GM20000 (cell line): ENCODE measurements at regions not wholly inside any gene's neighbourhood (a gene's known extent, or its start where the extent isn't known, plus 50 kb on each side); places are given as distances from the start of the nearest gene placed in this dataset.
"Not testable (repeated sequence)": the region's sequence is repeated elsewhere in the genome, so short reads cannot be mapped to it uniquely, and the experiment has no call there.

Experiments
- DNase-seq: peaks from one replicate; pipeline ENCODE4 v3.0.0; 2012; ENCODE audit warnings: low spot score
- TF ChIP-seq, protein P1 (sequence below): IDR thresholded peaks from 2 replicates; pipeline ENCODE4 v1.5.1; 2012; ENCODE audit warnings: mild to moderate bottlenecking, control low read depth; ENCODE audit errors: extremely low read depth, missing control alignments

DNA sequence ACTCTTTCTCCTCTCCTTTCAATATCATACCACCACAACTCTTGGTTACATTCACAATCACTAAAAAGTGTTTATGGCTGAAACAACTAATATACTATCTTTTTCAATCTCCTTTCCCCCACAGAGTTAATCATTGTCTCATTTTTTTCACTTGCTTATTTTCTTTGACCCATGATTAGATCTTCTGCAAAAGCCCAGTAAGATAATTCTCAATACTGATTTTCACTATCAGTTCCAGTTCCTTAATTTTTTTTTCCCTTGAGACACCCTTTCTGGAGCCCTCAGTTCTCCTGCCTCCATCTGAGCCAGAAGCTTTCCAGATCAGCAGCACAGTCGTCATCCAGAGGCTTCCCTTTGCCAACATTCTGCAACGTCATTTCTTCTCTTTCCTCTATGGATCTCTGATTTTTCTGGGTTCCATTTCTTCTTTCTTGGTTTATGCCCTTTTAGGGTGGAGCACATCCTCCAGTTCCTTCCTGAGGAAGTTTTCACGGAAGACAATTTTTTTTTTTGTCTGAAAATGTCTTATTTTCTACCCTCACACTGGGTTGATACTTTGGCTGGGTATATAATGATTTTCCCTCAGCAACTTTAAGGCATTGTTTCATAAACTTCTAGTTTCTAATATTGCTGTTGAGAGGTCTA is 88.7 kb upstream of the C15orf39 start:
- DNase-seq: peak; percentile 82
- TF ChIP-seq, protein P1, sequence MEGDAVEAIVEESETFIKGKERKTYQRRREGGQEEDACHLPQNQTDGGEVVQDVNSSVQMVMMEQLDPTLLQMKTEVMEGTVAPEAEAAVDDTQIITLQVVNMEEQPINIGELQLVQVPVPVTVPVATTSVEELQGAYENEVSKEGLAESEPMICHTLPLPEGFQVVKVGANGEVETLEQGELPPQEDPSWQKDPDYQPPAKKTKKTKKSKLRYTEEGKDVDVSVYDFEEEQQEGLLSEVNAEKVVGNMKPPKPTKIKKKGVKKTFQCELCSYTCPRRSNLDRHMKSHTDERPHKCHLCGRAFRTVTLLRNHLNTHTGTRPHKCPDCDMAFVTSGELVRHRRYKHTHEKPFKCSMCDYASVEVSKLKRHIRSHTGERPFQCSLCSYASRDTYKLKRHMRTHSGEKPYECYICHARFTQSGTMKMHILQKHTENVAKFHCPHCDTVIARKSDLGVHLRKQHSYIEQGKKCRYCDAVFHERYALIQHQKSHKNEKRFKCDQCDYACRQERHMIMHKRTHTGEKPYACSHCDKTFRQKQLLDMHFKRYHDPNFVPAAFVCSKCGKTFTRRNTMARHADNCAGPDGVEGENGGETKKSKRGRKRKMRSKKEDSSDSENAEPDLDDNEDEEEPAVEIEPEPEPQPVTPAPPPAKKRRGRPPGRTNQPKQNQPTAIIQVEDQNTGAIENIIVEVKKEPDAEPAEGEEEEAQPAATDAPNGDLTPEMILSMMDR: no peak

DNA sequence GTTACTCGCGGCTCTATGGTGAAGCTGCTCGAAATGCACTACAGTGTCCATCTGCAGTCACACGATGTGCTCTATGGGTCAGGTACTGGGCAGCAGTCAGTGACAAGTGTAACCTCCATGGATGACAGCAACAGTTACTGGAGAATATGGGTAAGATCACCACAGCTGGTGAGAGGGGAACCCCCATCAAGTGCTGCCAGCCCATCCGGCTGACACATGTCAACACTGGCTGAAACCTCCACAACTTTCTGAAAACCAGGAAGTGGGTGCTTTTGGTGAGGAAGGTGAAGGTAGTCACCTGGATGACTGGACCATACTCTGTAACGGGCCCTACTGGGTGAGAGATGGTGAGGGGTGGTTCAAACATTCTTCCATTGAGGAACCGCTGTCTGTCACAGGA is 87.4 kb upstream of the C15orf39 start:
- no peak for DNase-seq
- TF ChIP-seq, protein P1: no peak

DNA sequence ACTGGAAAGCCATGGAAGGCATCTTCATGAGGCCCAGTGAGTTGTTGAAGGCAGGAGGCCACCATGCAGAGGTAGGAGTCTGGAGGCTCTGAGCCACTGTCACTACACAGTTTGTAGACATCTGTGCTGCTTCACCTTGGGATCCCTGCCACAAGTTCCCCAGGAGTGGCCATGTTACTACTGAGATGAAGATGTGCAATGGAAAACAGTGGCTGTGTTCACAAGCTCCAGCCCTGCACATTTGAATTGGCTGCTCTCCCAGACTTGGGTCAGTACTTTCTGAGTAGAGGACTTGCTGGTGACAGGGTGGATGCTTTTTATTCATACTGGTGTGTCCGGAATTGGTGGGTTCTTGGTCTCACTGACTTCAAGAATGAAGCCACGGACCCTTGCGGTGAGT is 86.9 kb upstream of the C15orf39 start:
- TF ChIP-seq, protein P1: no peak
- no peak for DNase-seq

DNA sequence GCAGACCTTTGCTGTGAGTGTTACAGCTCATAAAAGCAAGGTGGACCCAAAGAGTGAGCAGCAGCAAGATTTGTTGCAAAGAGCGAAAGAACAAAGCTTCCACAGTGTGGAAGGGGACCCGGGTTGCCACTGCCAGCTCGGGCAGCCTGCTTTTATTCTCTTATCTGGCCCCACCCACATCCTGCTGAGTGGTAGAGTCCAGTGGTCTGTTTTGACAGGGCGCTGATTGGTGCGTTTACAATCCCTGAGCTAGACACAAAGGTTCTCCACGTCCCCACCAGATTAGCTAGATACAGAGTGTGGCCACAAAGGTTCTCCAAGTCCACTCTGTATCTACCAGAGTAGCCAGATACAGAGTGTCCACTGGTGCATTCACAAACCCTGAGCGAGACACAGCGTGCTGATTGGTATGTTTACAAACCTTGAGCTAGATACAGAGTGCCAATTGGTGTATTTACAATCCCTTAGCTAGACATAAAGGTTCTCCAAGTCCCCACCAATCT is 86.2 kb upstream of the C15orf39 start:
- DNase-seq: not testable (repeated sequence)

DNA sequence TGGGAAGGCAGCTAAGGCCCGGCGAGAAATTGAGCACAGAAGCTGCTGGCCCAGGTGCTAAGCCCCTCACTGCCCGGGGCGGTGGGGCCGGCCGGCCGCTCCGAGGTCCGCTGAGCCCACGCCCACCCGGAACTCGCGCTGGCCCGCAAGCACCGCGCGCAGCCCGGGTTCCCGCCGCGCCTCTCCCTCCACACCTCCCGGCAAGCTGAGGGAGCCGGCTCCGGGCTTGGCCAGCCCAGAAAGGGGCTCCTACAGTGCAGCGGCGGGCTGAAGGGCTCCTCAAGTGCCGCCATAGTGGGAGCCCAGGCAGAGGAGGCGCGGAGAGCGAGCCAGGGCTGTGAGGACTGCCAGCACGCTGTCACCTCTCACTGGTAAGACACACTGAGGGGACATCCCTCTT is 85.5 kb upstream of the C15orf39 start:
- not testable (repeated sequence) for DNase-seq

DNA sequence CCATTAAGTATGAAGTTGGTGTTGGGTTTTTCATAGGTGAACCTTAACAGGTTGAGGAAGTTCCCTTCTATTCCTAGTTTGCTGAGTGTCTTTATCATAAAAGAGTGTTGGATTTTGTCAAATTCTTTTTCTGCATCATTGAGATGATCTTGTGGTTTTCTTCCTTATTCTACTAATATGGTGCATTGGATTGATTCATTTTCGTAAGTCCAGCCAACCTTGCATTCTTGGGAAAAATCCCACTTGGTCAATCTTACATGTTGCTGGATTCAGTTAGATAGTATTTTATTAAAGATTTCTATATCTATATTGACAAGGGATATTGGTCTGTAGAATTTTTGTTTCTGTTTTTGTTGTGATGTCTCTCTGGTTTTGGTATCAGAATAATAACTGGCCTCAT is 83.7 kb upstream of the C15orf39 start:
- DNase-seq: no peak
- TF ChIP-seq, protein P1: no peak

DNA sequence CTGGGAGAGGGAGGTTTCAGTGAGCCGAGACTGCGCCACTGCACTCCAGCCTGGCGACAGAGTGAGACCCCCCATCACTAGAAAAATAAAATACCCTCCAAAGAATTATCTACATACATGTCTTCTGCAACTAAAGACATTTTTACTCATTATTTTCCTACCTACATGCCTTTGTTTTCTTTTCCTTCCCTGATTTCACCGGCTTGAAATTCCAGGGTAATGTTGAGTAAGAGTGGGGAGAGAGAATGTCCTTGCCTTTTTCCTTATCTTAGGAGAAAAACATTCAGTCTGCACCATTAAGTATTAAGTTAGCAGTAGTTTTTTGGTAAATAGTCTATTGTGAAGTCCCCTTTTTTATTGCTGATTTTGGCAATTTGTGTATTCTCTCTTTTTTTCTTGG is 82.4 kb upstream of the C15orf39 start:
- DNase-seq: not testable (repeated sequence)

DNA sequence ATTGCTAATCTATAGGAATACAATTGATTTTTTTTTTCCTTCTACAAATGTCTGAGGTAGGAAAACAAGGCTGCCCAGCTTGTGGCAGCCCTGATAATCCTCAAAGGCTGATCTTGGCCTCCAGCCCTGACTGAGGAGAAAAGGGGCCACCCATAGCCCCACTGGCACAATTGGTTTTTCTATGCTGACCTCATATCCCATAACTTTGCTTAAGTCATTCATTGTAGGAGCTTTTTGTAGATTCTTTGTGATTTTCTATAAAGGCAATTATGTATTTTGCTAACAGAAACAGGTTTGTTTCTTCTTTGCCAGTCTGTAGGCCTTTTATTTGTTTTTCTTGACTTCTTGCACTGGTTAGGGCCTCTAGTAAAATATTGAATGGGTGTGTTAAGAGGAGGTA is 80.2 kb upstream of the C15orf39 start:
- no peak for DNase-seq
- TF ChIP-seq, protein P1: no peak

DNA sequence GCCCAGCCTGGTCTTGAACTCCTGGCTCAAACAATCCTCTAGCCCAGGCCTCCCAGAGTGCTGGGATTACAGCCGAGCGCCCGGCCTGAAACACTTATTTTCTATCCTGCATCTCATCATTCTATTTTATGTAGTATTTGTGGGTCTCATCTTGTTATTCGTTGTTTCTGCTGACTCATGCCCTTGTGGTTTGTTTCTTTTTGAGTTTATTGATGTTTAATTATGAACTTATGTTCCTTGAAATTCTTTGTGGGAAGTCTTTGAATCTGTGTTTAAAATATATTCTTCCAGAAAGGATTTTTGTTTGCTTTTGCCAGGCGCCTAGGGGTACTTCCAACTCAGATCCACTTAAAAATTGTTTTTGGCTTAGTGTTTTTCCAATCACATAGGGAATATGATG is 78.3 kb upstream of the C15orf39 start:
- DNase-seq: no peak
- TF ChIP-seq, protein P1: no peak

DNA sequence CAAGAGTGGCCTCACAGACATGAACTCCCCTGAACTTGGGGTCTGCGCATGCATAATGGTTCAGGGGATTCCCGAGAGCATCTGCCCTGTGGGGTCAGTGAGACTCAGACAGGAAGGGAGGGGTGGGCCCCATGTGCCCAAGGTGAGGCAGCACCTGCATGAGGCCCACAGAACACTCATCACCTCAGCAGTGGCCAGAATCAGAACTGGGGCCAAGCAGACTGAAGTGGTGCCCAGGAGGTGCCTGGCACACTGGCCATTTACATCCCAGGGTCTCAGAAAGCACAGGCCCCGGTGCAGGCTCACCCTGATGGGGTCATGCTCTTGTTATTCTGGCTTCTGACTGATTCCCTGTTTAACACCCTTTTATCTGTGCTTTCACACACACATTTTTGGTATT is 77.4 kb upstream of the C15orf39 start:
- not testable (repeated sequence) for DNase-seq
